Karpas-422 (cell line): ENCODE measurements at regions not wholly inside any gene's neighbourhood (a gene's known extent, or its start where the extent isn't known, plus 50 kb on each side); places are given as distances from the start of the nearest gene placed in this dataset.
A peak's percentile ranks its signal among the peaks of the same experiment; 100 is the strongest.

ENCODE experiments used
- DNase-seq: peaks from one replicate; pipeline ENCODE4 v3.0.0-alpha.2; 2015
- H2AFZ ChIP-seq: fragments of 200-600 bp; sonication (generic); 2 replicates; pipeline ENCODE4 v1.6.1; 2014; ENCODE audit warnings: antibody characterized with exemption, low read length, mixed read lengths
- H3K27ac ChIP-seq: fragments of 200-600 bp; sonication (generic); 2 replicates; pipeline ENCODE4 v1.5.1; 2014; ENCODE audit warnings: mild to moderate bottlenecking, low read length, moderate library complexity
- H3K27me3 ChIP-seq: fragments of 200-600 bp; sonication (generic); 2 replicates; pipeline ENCODE4 v1.6.1; 2014; ENCODE audit warnings: low read length, mixed read lengths
- H3K36me3 ChIP-seq: fragments of 200-600 bp; sonication (generic); 2 replicates; pipeline ENCODE4 v1.6.1; 2014; ENCODE audit warnings: low read length, mixed read lengths; ENCODE audit not compliant: insufficient read depth
- H3K4me1 ChIP-seq: fragments of 200-600 bp; sonication (generic); 2 replicates; pipeline ENCODE4 v1.6.1; 2014; ENCODE audit warnings: mild to moderate bottlenecking, low read length, mixed read lengths
- H3K4me2 ChIP-seq: fragments of 200-600 bp; sonication (generic); 2 replicates; pipeline ENCODE4 v1.6.1; 2014; ENCODE audit warnings: low read length, low read depth, mild to moderate bottlenecking; ENCODE audit not compliant: poor library complexity, severe bottlenecking
- H3K4me3 ChIP-seq: fragments of 200-600 bp; sonication (generic); 2 replicates; pipeline ENCODE4 v1.5.1; 2014; ENCODE audit warnings: mild to moderate bottlenecking, antibody characterized with exemption, low read length, mixed read lengths
- H3K79me2 ChIP-seq: fragments of 200-600 bp; sonication (generic); 2 replicates; pipeline ENCODE4 v1.6.1; 2014; ENCODE audit warnings: mild to moderate bottlenecking, low read length, mixed read lengths
- H3K9ac ChIP-seq: fragments of 200-600 bp; sonication (generic); 2 replicates; pipeline ENCODE4 v1.6.0; 2014; ENCODE audit warnings: low read length
- H3K9me2 ChIP-seq: fragments of 200-600 bp; sonication (generic), shearing (Covaris generic); replicated peaks from 2 replicates; pipeline ENCODE4 v1.6.0; 2014; ENCODE audit warnings: mild to moderate bottlenecking, low read length, moderate library complexity; ENCODE audit not compliant: insufficient read depth
- H3K9me3 ChIP-seq: fragments of 300-700, 200-600 bp; sonication (generic); 2 replicates; pipeline ENCODE4 v1.6.1; 2014; ENCODE audit warnings: low read length, mixed read lengths
- H4K20me1 ChIP-seq: fragments of 200-600 bp; sonication (generic); 2 replicates; pipeline ENCODE4 v1.6.1; 2014; ENCODE audit warnings: mild to moderate bottlenecking, antibody characterized with exemption, low read length, low read depth; ENCODE audit not compliant: insufficient read depth

GRCh38 chr3:104521606-104522336 is 844.9 kb upstream of the ALCAM start:
- DNase-seq = peak; percentile 88
- no peaks in the 10 kb centered on the region for H4K20me1 ChIP-seq
- no peaks in the 10 kb centered on the region for H3K27me3 ChIP-seq
- peak overlapping the region; percentile 90 for H3K27ac ChIP-seq
- H3K4me3 ChIP-seq = peak overlapping the region; percentile 48
- no peaks in the 10 kb centered on the region for H3K79me2 ChIP-seq
- H3K4me2 ChIP-seq = peak overlapping the region; percentile 69
- H3K4me1 ChIP-seq = peaks cover 80% of the 10 kb centered on the region
- H3K36me3 ChIP-seq = peaks cover 1% of the 10 kb centered on the region; the same call in 1 of the 2 replicates
- 0 out of 2 replicates have a peak overlapping the region, but pooled peaks have one; percentile 55 for H2AFZ ChIP-seq
- H3K9me2 ChIP-seq = no peaks in the 10 kb centered on the region
- H3K9ac ChIP-seq = peak overlapping the region; percentile 53
- no peaks in the 10 kb centered on the region for H3K9me3 ChIP-seq

DNA sequence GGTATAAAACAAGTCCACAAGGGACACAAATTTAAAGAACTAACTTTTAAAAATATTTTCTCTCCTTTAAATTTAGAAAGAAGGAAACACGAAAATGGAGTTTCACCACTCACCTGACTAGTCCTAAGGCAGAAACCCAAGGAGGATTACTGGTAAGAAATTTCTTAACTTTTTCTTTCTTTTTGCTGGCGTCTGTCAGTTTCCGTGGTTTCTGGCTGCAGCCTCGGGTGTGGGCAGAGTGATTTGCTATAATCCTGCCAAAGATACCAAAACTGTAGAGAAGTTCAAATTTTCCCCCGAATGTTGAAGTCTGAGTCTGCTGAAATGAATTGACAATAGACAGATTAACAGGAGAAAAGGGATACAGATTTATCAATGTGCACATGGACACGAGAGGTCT is 843.6 kb upstream of the ALCAM start:
- peak overlapping the region; percentile 90 for H3K27ac ChIP-seq
- peak overlapping the region; percentile 7; the same call in 1 of the 2 replicates for H2AFZ ChIP-seq
- no peaks in the 10 kb centered on the region for H3K79me2 ChIP-seq
- H3K36me3 ChIP-seq = no peaks in the 10 kb centered on the region
- no peaks in the 10 kb centered on the region for H3K27me3 ChIP-seq
- peak overlapping the region; percentile 47 for H3K4me3 ChIP-seq
- H4K20me1 ChIP-seq = no peaks in the 10 kb centered on the region
- H3K4me2 ChIP-seq = peak overlapping the region; percentile 69
- DNase-seq = peak; percentile 66
- H3K9ac ChIP-seq = peak overlapping the region; percentile 53
- no peaks in the 10 kb centered on the region for H3K9me3 ChIP-seq
- H3K9me2 ChIP-seq = no peaks in the 10 kb centered on the region
- peaks cover 86% of the 10 kb centered on the region for H3K4me1 ChIP-seq

GRCh38 chr3:104526901-104527401 is 839.8 kb upstream of the ALCAM start:
- DNase-seq = peak; percentile 89
- no peaks in the 10 kb centered on the region for H3K27me3 ChIP-seq
- H3K4me2 ChIP-seq = peak overlapping the region; percentile 71
- peak overlapping the region; percentile 53 for H3K9ac ChIP-seq
- peak overlapping the region; percentile 96 for H3K27ac ChIP-seq
- H3K4me3 ChIP-seq = peak overlapping the region; percentile 47; the same call in 1 of the 2 replicates
- H4K20me1 ChIP-seq = no peaks in the 10 kb centered on the region
- H2AFZ ChIP-seq = no peak overlapping the region
- H3K36me3 ChIP-seq = no peaks in the 10 kb centered on the region
- H3K9me3 ChIP-seq = no peaks in the 10 kb centered on the region
- H3K79me2 ChIP-seq = no peaks in the 10 kb centered on the region
- peaks cover 53% of the 10 kb centered on the region for H3K4me1 ChIP-seq
- H3K9me2 ChIP-seq = no peaks in the 10 kb centered on the region

DNA sequence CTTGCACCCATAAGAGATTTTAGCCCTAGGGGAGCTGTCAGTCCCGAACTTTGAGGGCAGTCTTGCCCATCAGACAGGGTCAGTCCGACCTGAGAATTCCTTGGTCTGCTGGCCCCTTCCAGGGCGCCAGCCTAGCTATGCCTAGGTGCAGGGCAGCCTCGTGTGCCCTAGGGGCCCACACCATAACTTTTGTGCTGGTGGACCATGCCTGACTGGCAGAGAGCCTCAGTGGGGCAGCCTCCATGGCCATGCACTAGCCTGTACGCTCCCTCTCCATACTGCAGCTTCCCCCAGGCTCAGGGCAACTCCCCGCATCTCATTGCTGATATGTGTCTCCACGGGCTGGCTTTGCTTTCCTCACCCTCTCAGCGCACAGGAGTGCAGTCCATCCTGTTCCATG is 835.8 kb upstream of the ALCAM start:
- no peaks in the 10 kb centered on the region for H3K9me2 ChIP-seq
- no peaks in the 10 kb centered on the region for H3K27me3 ChIP-seq
- no peak overlapping the region for H3K4me3 ChIP-seq
- no peaks in the 10 kb centered on the region for H4K20me1 ChIP-seq
- H2AFZ ChIP-seq = no peak overlapping the region
- no peaks in the 10 kb centered on the region for H3K79me2 ChIP-seq
- H3K9ac ChIP-seq = no peak overlapping the region
- H3K4me1 ChIP-seq = peaks cover 24% of the 10 kb centered on the region
- no peak overlapping the region for H3K27ac ChIP-seq
- DNase-seq = no peak
- no peak overlapping the region for H3K4me2 ChIP-seq
- H3K9me3 ChIP-seq = no peaks in the 10 kb centered on the region
- peaks cover 3% of the 10 kb centered on the region; the same call in 1 of the 2 replicates for H3K36me3 ChIP-seq

- DNase-seq = peak; percentile 84
- Histone ChIP-seq H3K9ac (no peak overlapping the region), H4K20me1 (no peaks in the 10 kb centered on the region)
Observed at GRCh38 chr3:104536715-104537114, 830.0 kb upstream of the ALCAM start.

GRCh38 chr3:104537323-104537722 is 829.4 kb upstream of the ALCAM start:
- H3K9me3 ChIP-seq = no peaks in the 10 kb centered on the region
- peak overlapping the region; percentile 70 for H3K27ac ChIP-seq
- H3K4me3 ChIP-seq = no peak overlapping the region
- no peak overlapping the region for H3K9ac ChIP-seq
- peaks cover 1% of the 10 kb centered on the region; the same call in 1 of the 2 replicates for H3K36me3 ChIP-seq
- peak overlapping the region; percentile 40 for H3K4me2 ChIP-seq
- H2AFZ ChIP-seq = 0 out of 2 replicates have a peak overlapping the region, but pooled peaks have one; percentile 56
- H3K27me3 ChIP-seq = no peaks in the 10 kb centered on the region
- peaks cover 24% of the 10 kb centered on the region for H3K4me1 ChIP-seq
- no peak for DNase-seq
- no peaks in the 10 kb centered on the region for H3K79me2 ChIP-seq
- peaks cover 3% of the 10 kb centered on the region; the same call in 1 of the 2 replicates for H3K9me2 ChIP-seq
- H4K20me1 ChIP-seq = no peaks in the 10 kb centered on the region

More at GRCh38 chr3:104536715-104537114, 830.0 kb upstream of the ALCAM start:
- Histone ChIP-seq H3K27me3 (no peaks in the 10 kb centered on the region), H3K9me3 (no peaks in the 10 kb centered on the region), H3K27ac (peak overlapping the region; percentile 70), H2AFZ (no peak overlapping the region), H3K4me2 (peak overlapping the region; percentile 40), H3K9me2 (no peaks in the 10 kb centered on the region), H3K4me1 (peaks cover 24% of the 10 kb centered on the region), H3K4me3 (no peak overlapping the region), H3K36me3 (peaks cover 3% of the 10 kb centered on the region; the same call in 1 of the 2 replicates), H3K79me2 (no peaks in the 10 kb centered on the region)

DNA sequence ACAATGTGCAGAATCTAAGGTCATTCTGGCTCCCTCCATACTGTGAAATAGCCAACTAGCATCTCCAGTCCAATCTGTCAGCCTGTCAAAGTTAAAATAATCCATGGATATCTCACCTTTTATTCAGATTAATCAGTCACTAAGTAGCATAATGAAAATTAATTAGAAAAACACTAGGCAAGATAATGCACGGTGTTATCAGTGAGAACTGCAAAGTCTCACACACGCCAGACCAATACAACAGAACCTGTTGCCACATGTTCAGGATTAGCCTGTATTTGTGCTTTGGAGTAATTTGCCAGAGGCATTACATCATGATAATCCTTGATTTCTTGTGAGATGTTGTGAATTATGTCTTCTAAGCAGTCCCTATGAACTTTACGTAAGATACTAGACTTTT is 820.4 kb upstream of the ALCAM start:
- Histone ChIP-seq H4K20me1 (no peaks in the 10 kb centered on the region), H3K27ac (no peak overlapping the region), H2AFZ (no peak overlapping the region), H3K4me2 (no peak overlapping the region), H3K36me3 (no peaks in the 10 kb centered on the region), H3K9ac (no peak overlapping the region), H3K4me1 (peaks cover 9% of the 10 kb centered on the region), H3K9me2 (peaks cover 3% of the 10 kb centered on the region; the same call in 1 of the 2 replicates), H3K9me3 (no peaks in the 10 kb centered on the region), H3K4me3 (no peak overlapping the region), H3K27me3 (no peaks in the 10 kb centered on the region), H3K79me2 (no peaks in the 10 kb centered on the region)
- no peak for DNase-seq

DNA sequence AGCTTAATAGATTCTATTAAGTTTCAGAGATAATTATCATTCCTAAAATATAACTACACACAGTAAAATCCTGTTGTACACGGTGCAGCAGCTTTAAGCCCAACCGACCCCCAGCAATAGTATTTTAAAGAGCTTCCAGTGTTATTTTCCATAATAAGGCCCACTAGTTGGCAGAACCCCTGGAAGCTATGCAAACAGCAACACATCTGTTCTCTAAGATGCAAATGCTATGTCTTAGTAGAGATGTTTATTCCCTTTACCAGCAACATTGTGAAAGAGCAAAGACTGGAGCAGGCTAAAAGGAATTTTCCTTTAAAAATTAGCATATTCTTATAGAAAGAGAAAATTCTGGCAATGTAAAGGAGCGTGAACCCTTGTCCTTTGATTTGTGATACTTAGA is 819.7 kb upstream of the ALCAM start:
- no peaks in the 10 kb centered on the region for H3K27me3 ChIP-seq
- H3K4me1 ChIP-seq = peaks cover 12% of the 10 kb centered on the region
- H3K27ac ChIP-seq = no peak overlapping the region
- no peak for DNase-seq
- no peak overlapping the region for H3K9ac ChIP-seq
- peaks cover 3% of the 10 kb centered on the region; the same call in 1 of the 2 replicates for H3K9me2 ChIP-seq
- no peak overlapping the region for H3K4me2 ChIP-seq
- no peaks in the 10 kb centered on the region for H4K20me1 ChIP-seq
- no peak overlapping the region for H3K4me3 ChIP-seq
- no peaks in the 10 kb centered on the region for H3K79me2 ChIP-seq
- no peak overlapping the region for H2AFZ ChIP-seq
- no peaks in the 10 kb centered on the region for H3K36me3 ChIP-seq
- no peaks in the 10 kb centered on the region for H3K9me3 ChIP-seq
